PFSK-1 (cell line): ENCODE measurements at regions not wholly inside any gene's neighbourhood (a gene's known extent, or its start where the extent isn't known, plus 50 kb on each side); places are given as distances from the start of the nearest gene placed in this dataset.

ENCODE experiments used
- POLR2AphosphoS5 ChIP-seq: IDR thresholded peaks from 2 replicates; pipeline ENCODE4 v1.6.1; 2012; ENCODE audit warnings: low read depth, mild to moderate bottlenecking, control low read depth, low read length, moderate library complexity
- TAF1 ChIP-seq: IDR thresholded peaks from 2 replicates; pipeline ENCODE4 v1.6.1; 2012; ENCODE audit warnings: low read length, control low read depth, borderline replicate concordance; ENCODE audit not compliant: insufficient read depth
- TF ChIP-seq, protein P1 (sequence below), 2 experiments: IDR thresholded peaks; 2 replicates each; pipeline versions ENCODE4 v1.6.1 to v1.8.0; 2011 to 2012; ENCODE audit warnings: low read depth in 2 of 2, low read length in 2 of 2, control low read depth in 1 of 2, inconsistent platforms in 1 of 2, mild to moderate bottlenecking in 1 of 2, moderate library complexity in 1 of 2; ENCODE audit not compliant: insufficient read depth in 1 of 2

DNA sequence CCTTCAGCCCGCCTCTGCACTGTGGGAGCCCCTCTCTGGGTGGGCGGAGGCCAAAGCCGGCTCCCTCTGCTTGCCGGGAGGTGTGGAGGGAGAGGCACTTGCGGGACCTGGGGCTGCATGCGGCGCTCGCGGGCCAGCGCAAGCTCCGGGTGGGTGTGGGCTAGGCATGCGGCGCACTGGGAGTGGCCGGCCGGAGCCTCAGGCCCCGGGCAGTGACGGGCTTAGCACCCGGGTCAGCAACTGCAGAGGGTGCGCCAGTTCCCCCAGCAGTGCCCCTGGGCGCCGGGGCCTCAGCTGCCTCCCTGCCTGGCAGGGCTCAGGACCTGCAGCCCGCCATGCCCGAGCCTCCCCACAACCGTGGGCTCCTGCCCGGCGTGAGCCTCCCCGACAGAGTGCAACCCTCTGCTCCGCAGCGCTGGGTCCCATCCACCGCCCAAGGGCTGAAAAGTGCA, 98.9 kb upstream of the POU1F1 start:
- TF ChIP-seq POLR2AphosphoS5 (no peak), TAF1 (no peak)
- TF ChIP-seq, protein P1, sequence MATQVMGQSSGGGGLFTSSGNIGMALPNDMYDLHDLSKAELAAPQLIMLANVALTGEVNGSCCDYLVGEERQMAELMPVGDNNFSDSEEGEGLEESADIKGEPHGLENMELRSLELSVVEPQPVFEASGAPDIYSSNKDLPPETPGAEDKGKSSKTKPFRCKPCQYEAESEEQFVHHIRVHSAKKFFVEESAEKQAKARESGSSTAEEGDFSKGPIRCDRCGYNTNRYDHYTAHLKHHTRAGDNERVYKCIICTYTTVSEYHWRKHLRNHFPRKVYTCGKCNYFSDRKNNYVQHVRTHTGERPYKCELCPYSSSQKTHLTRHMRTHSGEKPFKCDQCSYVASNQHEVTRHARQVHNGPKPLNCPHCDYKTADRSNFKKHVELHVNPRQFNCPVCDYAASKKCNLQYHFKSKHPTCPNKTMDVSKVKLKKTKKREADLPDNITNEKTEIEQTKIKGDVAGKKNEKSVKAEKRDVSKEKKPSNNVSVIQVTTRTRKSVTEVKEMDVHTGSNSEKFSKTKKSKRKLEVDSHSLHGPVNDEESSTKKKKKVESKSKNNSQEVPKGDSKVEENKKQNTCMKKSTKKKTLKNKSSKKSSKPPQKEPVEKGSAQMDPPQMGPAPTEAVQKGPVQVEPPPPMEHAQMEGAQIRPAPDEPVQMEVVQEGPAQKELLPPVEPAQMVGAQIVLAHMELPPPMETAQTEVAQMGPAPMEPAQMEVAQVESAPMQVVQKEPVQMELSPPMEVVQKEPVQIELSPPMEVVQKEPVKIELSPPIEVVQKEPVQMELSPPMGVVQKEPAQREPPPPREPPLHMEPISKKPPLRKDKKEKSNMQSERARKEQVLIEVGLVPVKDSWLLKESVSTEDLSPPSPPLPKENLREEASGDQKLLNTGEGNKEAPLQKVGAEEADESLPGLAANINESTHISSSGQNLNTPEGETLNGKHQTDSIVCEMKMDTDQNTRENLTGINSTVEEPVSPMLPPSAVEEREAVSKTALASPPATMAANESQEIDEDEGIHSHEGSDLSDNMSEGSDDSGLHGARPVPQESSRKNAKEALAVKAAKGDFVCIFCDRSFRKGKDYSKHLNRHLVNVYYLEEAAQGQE (IDR thresholded peaks at IDR 0.05; ENCODE audit: insufficient read depth in 1 of 2, low read depth in 2 of 2, low read length in 2 of 2): no peak
